Activated CD4-positive, alpha-beta T cell treated with anti-CD3 and anti-CD28 coated beads, Interleukin-2, Interleukin-6, amounts not matched to agents 100 ng/mL and 50 ng/mL, durations not matched to agents 16 hours and 8 hours (primary cell): ENCODE measurements at regions not wholly inside any gene's neighbourhood (a gene's known extent, or its start where the extent isn't known, plus 50 kb on each side); places are given as distances from the start of the nearest gene placed in this dataset.
"Not testable (repeated sequence)": the region's sequence is repeated elsewhere in the genome, so short reads cannot be mapped to it uniquely, and the experiment has no call there.

Source experiments
- DNase-seq: peaks from one replicate; pipeline ENCODE4 v3.0.0-alpha.2; 2020

GRCh38 chr18:39366656-39367055 lies 1801.1 kb upstream of the CELF4 start:
- no peak for DNase-seq

- no peak for DNase-seq
Observed at GRCh38 chr18:39365836-39366485, 1800.4 kb upstream of the CELF4 start.

- no peak for DNase-seq
Observed at GRCh38 chr18:39360072-39360471, 1794.5 kb upstream of the CELF4 start.

DNA sequence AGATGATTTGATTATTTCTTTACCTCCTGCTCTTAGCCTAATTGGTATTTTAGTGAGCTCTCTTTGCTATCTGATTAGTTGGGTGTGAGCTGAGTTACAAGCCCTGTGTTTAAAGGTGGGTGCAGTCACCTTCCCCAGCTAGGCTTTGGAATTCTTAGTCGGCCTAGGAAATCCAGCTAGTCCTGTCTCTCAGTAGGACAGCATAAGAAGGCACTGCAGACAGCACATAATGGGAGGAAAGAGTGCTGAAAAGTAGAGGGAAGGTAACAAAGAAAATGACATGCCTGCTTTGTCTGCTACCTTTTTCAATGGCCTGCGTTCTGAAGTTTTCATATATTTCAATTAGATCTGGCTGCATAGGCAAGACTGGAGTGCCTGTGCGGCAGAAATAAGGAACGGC lies 1794.0 kb upstream of the CELF4 start:
- DNase-seq = no peak

DNA sequence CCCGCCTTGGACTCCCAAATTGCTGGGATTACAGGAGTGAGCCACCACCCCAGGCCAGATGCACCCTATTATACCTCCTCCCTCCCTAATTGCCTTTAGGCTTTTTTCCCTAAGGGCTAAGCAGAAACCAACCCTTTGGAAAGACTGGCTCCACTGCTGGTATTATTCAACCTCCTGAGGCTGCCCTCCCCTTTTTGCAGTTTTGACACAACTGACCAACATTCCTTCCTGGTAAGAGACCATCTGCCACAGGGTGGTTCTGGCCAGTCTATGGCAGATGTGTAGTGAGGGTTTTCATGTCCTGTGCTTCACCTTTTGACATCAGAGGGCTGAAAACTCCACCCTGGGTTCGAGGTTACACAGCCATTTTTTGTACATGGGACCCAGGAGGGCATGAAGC lies 1785.3 kb upstream of the CELF4 start:
- DNase-seq = no peak

GRCh38 chr18:39349801-39350200 lies 1784.2 kb upstream of the CELF4 start:
- no peak for DNase-seq

DNA sequence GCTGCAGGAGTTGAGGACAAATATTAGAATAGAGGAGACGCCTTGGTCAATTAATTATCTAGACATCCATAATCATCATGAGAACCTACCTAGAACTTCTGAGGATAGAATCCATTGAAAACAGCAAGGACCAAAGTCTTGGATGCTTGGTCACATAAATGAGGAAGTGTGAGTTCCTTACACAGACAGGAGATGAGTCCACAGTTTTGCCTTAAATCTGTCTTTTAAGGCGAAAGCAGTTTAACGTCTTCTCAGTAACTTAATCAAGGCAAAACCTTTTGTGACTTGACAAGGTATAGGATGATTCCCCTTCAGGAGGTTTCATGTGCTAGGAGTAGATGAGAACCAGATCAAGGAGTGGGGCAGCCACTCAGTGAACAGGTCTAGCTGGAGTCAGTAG lies 1783.2 kb upstream of the CELF4 start:
- no peak for DNase-seq

DNA sequence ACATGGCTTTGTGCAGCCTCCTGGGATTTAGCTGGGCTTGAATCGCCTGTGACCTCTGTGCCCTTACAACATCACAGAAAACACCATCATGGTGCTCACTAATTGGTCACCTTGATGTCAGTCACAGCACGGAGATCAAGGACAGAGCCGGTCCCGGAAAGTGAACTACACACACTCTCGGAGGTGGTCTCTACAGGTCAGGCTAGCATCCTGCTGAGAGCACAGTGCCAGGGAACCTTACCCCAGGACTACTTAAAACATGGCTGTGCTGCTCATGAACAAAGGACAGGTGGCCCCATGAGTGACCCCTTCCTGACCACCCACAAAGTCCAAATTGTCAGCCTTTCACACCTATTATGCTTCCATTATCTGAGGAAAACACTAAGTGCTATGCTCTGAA lies 1782.1 kb upstream of the CELF4 start:
- DNase-seq = no peak

DNA sequence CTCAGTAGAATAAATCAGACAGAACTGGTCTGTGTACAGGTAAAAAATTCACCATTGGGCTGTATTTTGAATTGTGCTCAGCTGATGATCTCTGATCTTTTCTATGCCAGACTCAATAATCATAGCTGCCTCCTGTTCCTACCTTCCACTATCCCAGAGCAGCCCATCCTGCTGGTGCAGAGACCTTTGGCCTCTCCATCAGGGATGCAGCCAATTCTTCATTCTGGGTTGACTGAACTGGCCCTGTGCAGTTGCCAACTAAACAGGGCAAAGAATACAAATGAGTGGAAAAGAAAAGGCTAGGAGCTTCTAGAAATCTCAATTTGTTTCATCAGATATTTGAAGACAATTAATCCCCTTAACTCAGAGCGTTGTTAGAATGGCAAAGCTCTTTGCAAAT lies 1781.3 kb upstream of the CELF4 start:
- no peak for DNase-seq

GRCh38 chr18:39345321-39345720 lies 1779.7 kb upstream of the CELF4 start:
- DNase-seq = no peak

DNA sequence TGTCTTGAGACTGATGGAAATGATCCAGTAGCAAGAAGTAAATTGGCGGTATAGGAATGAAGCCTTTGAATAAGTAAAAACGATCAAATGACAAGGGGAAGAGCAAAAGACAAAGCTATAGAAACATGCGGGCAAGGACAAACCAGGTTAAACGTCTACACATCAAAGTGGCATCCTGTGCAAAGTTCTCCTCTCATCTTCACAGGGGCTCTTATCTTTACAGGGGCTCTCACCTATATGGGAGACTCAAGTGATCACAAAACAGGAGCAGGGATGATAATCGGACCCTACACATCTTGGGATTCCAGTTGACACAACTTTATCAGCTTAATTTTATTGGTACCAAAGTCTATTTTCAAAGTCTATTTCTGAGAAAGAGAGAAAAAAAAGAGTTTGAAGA lies 1778.9 kb upstream of the CELF4 start:
- no peak for DNase-seq

DNA sequence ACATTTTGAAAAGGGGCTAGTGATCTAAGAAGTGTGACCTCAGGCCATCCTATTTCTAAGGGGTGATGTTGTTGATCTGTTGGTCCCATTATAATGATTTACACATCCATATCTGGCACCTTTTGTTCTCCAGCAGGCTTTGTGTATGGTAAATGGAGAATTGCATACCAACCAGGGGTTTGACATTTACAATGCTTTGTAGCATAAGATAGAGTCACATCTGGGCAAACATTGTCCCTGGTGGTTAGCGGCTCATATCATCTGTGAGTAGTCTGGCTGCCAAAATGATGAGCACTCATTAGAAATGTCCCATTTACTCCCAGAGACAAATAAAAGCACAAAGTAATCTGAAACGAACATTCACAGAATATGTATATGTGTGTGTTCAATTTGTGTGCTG lies 1775.5 kb upstream of the CELF4 start:
- DNase-seq = no peak

DNA sequence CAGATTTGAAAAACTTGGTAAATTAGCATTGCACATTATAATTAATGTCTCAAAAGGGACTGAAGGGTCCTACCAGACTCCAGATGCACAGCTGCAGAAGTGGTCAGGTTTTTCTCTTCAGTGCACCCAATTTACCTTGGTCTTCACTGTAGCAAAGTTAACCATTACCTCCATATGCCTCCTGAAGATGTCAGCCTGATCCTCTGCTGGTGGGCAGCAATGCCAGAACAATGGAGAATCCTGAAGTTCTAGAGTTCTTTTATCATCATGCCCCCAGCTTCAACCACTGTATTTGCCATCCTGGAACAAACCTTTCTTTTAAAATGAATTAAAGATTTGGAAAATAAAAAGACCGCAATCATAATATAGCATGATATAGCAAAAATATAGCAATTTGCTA lies 1774.8 kb upstream of the CELF4 start:
- DNase-seq = no peak

DNA sequence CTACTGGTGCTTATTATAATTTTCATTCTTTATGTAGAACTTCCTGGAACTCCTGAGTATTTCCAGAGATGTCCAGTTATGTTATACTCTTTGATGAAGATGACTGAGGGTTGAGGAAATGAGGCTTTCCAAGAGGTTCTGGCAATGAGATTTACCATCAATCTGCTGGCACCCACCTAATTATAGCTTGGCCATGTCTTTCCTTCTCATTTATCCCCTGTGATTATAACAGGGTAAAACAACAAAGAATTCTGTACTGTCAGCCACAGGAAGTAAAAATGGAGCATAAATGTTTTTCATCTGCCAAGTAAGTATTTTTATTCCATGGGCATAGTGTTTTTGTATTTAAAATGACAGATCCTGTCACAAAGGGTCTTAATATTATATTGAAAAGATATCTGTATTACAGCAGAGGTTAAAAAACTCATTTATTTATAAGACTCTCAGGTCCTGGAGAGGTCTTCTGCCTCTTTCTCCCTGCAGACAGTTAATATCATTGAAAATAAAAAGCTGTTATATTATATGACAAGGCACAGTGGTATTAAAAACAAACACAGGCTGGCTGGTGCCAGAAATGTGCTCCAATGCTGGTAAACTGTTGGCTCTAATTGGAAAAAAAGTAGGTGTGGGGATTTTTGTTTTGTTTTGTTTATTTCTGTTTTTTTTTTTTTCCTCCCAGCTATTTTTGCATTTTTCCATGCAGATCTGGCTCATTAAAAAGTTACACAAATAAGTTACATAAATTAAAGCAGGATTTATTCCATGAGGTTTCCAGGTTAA lies 1764.1 kb upstream of the CELF4 start:
- DNase-seq = no peak

DNA sequence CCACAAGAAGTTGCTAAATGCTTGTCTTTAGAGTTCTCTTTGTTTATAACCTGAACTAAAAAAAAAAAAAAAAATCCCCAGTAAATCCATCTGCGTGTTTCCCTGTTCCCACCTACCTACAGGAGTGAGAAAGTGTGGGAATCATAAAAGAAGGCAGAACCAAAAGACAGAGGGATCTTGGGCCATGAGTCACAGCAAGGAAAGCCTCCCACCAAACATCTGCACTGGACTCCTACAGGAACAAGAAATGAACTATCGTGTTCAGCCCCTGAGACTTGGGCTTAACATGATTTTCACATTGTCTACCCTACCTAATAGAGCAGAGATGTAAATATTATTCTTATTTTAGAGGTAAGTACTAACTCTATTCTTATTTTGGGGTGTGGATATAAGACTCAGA lies 1761.2 kb upstream of the CELF4 start:
- no peak for DNase-seq

GRCh38 chr18:39325973-39326372 lies 1760.4 kb upstream of the CELF4 start:
- DNase-seq = no peak

- DNase-seq = no peak
Observed at GRCh38 chr18:39319141-39319540, 1753.5 kb upstream of the CELF4 start.

- no peak for DNase-seq
Observed at GRCh38 chr18:39318462-39318861, 1752.9 kb upstream of the CELF4 start.

DNA sequence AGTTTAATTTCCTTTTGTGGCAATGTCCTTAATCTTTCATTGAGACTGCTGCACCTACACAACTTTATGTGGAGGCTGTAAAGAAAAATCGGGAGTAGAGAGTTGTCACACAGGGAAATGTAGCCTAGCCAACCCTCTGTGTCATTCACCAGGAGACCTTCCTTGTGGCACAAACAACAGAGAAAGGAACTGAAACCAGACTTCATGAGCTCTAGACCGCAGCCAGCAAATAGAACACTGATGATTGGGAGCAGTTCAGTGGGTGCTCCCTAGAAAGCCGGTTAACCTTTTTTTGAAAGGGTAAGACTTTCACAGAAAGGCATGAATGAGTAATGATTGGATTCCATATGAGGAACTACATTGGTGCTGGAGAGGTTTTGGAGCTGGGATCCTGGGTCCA lies 1752.4 kb upstream of the CELF4 start:
- no peak for DNase-seq

DNA sequence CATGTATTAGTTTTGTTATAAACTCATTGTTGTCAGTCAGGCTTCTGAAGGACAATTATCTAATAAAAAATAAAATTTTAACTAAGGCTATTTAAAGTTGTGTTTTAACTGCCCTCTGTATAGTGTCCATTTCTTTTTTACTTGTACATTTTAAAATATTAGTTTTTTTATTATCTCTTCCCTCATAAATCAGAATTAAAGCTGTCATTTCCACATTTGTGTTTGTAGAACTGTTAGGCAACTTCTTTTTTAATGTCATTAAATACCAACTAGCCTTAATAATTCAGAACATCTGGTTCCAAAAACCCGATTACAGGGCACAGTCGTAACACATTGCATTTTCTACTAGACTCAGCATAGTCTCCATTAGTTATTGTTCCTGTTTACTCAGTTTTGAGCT lies 1749.0 kb upstream of the CELF4 start:
- DNase-seq = no peak

DNA sequence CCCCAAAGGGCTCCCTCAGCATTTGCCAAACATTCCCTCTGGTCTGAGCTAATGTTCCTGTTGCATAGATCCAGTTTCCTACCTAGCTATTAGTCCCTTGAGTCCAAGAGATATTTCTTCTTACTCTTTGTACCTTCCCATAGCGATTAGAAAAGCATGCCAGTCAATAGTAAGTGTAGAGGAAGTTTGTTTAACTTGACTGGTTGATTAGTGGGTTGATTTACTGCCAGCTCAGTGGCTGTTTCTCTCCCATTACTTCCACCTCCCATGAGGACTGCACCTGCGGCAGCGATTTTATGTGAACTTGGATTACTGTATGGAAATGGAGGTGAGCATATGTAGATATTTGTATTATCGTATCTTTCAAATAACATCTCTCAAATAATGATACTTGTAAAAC lies 1748.4 kb upstream of the CELF4 start:
- no peak for DNase-seq

GRCh38 chr18:39311111-39311712 lies 1745.6 kb upstream of the CELF4 start:
- DNase-seq = no peak

GRCh38 chr18:39308931-39309521 lies 1743.4 kb upstream of the CELF4 start:
- not testable (repeated sequence) for DNase-seq

DNA sequence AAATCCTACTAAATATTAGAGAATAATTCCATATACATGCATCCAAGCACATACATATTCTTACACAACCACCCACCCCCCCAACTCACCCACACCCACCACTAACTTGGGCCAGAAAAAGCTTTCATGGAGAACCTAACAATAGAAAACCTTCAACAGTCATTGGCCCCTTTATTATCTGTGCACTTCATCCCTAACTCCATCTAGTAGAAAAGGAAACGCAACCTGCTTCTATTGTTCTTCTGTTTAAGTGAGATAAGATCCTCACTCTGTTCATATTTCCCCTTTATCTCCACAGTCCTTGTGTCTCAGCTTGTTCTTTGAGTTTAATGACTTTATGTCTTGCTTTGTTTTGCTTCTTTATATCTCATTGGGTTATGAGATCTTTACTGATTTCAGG lies 1740.2 kb upstream of the CELF4 start:
- no peak for DNase-seq
